ENCODE measurements at regions not wholly inside any gene's neighbourhood (a gene's known extent, or its start where the extent isn't known, plus 50 kb on each side); places are given as distances from the start of the nearest gene placed in this dataset.
"Not testable (repeated sequence)": the region's sequence is repeated elsewhere in the genome, so short reads cannot be mapped to it uniquely, and the experiment has no call there.

DNA sequence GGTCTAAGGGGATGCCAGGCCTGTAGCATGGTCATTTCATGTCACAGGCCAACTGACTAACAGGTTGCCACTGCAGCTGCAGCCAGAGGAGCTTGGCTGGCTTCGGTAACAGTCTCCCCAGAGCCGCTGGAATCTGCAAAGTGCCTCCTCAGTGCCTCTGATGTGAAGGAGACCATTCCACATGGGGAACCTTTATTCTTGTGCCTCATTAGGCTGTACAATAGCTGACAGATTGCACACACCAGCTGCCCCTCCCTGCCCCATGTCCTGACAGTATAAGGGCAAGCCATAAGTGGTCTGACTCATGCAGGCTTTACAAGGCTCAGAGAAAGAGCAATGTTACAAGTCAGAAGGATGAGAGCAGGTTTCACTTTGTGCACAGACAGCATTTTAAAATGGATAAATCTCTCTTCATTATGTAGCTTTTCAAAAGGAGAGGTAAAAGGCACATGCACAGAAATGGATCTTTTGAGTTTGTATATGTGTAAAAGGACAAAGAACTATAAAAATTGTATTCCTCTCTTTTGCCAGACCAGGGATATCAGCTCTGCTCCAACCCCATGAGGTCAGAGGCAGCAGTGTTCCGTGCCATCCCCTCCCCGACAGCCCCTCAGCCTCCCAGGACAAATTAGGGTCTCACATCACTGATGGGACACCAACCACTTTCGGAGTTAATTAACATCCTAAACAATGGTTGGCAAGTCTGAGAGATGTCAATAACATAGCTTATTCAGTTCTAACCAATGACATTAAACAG is 467.8 kb downstream of the TMEM232 start:
- no peak for DNase-seq

DNA sequence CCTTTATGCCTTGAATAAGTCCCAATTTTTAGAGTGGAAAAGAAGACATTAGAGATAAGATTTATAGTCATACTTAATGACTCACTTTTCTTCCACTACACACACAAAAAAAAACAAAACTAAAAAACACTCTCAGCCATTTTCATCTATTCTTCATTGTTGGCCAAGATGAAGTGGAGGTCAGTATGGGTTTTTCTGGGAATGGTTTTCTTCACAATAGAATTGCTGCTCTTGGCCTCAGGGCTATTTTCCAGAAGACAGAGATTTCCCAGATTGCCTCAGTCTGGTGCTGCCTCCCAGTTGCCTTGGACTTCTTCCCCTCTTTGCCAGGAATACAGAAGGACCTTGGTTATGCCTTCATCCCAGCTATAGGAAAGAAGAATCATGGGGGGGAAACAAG is 463.7 kb downstream of the TMEM232 start:
- no peak for DNase-seq

DNA sequence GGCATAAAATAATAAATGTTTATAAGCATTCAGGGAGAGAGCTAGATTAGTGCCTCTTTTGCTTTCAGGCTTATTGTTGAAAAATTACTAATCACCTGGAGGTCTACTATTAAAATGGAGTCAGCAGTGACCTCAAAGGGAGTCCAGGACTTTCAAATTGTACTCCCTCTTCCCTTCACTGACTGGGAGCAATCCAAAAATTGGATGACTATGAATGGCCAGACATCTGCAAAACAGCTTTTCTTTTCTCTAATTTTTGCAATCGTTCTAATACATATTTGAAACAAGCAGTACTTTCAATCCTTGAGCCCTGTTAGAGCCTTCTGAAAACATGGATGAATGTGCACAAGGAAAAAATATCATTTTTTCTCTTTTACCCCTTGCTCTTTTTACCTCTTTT is 461.8 kb downstream of the TMEM232 start:
- no peak for DNase-seq

DNA sequence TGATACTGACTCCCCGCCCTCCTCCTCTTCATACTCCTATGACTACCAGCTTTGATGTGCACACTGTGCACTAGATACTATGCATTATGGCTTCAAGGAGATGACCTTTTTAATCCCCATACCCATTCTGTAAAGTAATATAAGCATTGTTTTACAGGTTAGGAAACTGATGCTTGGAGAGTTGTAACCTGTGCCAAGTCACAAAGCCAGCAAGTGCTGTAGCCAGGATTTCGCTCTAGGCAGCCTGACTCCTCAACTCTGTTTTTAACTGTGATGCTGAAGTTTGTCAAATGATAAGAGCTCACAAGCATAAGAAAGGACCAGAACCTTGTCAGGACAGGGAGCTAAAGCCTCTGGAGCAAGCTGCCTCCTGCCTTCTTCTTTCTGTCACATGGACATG is 461.3 kb downstream of the TMEM232 start:
- DNase-seq = no peak

DNA sequence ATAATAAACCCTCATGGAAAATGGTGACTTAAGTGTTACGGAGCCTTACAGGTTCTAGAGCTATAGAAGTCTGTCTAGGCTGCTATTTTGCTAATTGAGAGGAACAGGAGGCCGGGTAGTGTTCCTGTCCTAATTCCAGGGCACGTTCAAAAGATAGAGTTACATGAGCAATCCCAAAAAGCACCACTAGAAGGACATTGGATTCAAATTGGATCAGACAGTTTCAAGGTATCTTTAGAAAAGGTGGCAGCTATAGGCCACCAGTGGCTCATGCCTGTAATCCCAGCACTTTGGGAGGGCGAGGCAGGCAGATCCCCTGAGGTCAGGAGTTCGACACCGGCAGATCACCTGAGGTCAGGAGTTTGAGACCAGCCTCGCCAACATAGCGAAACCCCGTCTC is 458.8 kb downstream of the TMEM232 start:
- no peak for DNase-seq

DNA sequence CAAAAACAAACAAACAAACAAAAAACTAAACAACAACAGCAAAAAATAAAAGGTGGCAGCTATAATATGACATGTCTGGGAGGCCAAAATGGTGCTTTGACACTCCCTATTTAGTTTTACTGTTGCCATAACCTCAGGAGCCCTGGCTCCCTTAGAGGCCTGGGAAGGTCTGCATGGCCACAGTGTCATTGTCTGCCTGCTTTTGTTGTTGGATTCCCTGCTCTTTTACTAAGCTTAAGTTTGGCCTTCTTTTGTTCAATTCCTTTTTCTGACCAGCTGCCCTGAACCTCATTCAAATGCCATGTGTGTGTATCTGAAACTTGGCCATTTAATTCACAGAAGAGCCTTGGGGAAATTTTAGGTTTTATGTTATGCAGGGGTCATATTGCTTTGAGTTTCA is 458.2 kb downstream of the TMEM232 start:
- DNase-seq = no peak

DNA sequence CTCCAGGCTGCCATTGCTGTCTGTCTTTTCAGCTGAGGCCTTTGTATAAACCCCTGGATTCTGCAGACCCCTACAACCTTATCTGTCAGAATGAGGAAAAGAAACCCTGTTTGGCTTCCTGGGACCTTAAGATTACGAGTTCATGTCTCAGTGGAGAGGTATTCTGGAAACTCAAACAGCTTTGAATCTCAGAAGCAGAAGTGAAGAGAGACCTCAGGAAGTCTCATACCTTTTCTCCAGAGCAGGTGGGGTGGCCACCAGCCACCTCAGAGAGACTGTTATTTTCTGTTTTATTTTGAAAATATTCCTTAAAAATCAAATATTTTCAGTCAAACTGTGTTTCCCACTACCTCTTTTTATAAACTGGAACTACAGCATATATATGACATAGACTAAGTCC is 457.5 kb downstream of the TMEM232 start:
- no peak for DNase-seq

DNA sequence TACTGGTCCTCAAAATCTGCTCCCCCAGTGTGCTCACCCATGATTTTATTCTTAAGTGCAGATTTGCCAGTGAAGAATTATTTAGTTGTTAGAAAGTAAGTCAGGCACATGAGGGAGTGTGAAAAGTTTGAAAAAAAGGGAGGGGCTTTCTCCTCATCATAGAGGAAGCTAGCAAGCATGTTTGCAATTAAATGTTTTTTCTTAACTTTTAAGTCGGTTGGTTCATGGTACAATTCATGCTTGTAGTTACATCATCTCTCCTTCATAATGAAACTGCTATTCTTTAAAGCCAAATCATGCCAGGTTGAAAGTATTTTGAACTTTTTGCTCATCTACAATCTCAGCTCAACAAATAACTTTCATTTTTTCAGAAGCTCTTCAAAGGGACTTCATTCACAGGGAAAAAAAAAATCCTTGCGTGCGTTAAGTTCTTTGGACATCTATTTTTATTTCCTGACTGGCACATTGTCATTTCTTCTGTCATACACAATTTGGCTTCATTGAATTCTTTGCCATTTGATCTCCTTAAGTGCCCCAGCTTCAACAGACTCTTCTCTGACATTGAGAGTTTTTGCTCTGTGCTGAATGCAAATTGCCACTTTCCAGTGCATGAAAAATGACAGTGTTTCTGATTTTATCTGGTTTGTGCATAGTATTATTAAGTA is 456.9 kb downstream of the TMEM232 start:
- no peak for DNase-seq

DNA sequence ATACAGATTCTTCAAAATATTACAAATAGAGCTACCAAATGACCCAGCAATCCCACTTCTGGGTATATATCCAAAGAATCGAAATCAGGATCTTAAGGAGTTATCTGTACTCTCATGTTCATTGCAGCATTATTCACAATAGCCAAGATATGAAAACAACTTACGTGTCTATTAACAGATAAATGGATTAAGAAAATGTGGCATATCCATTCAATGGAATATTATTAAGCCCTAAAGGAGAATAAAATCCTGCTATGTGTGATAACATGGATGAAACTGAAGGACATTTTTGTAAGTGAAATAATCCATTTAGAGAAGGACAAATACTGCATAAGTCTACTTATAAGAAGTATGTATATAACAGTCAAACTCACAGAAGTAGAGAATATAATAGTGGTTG is 450.6 kb downstream of the TMEM232 start:
- no peak for DNase-seq

DNA sequence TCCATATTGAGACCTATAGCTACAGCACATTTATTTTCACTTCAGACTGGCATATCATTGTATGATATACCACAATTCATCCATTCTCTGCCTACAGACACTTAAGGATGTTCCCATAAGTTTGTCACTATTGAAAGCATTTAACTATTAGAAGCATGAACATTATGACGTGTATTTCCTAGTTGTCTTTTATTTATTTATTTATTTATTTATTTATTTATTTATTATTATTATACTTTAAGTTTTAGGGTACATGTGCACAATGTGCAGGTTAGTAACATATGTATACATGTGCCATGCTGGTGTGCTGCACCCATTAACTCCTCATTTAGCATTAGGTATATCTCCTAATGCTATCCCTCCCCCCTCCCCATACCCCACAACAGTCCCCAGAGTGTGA is 448.0 kb downstream of the TMEM232 start:
- DNase-seq = not testable (repeated sequence)

DNA sequence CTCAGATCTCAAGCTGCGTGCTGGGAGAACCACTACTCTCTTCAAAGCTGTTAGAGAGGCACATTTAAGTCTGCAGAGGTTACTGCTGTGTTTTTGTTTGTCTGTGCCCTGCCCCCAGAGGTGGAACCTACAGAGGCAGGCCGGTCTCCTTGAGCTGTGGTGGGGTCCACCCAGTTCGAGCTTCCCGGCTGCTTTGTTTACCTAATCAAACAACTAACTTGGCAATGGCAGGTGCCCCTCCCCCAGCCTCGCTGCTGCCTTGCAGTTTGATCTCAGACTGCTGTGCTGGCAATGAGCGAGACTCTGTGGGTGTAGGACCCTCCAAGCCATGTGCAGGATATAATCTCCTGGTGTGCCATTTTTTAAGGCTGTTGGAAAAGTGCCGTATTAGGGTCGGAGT is 442.4 kb downstream of the TMEM232 start:
- DNase-seq = not testable (repeated sequence)

DNA sequence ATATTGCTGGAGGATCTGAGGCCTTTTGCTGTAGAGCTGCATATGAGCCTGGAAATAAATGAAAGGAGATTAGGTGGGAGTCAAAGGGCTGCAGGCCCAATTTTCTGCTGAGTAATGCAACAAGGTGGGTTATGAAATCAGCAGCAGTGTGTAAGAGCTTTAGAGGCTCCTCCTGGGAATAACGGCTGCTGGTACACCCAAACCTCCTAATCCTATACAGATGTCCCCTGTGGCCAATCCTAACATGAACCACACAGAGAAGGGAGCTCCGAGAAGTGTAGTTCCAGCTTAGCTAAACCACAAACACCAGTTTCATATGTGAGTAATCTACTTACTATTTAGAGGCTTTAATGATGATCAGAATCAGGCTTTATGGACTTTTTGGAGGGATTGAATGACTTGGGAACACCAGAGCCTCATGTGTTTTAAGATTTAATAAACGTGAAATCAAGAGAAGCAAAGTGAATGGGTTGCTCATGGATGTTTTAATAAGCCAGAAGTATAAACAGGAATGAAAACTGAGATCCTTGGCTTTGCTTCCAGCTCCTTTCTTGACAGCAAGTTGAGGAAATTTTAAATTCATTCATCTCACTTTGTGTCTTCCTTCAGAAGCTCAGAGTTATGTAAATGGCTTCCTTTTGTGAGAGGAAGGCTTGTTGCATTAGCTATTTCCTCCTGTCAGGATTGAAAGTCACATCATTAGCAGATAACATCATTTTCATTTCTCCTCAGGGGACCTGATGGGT is 437.5 kb downstream of the TMEM232 start:
- DNase-seq = no peak

DNA sequence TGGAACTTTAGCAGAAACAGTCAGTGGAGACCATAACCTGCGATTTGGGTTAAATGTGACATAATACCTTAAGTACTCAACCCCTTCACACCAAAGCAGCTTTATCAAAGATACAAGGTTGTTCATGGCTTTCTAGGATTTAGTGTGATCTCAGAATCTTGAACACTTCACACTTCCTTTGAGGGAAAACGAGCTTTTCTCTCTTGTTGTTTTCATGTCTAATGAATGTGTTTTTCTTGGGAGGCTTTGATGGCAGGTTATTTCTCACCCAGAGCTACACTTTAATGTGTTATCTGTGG is 437.0 kb downstream of the TMEM232 start:
- DNase-seq = no peak

DNA sequence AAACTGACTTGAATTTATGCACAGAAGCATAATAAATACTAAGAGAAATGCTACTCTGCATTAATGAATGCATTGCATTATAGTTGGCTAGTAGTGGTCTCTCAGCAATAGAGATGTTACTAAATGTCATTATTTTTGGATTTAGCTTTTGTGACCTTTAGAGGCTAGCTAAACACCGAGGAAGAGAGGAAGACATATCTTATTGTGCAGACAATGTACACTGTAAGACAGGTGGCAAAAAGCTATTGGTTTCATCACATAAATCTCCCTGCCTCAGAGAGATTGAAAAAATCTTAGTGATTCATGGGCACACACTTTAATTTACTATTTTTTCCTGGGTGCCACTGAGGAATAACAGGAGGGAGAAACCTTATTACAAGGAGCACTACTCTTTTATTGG is 435.9 kb downstream of the TMEM232 start:
- DNase-seq = no peak

DNA sequence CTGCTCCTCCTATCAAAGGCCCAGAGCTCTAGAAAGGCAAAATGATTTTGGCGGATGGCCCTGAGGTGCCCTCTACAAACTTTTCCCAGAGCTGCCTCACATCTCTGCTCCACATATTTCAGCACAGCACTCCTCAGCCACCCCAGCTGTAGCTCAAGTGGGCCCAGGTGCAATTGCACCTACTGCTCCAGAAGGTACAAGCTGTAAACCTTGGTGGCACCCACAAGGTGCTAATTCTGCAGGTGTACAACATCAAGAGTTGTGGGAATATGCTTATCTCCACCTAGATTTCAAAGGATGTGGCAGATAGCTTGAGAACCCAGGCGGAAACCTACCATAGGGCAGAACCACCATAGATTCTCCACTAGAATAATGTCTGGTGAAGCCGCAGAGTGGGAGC is 432.2 kb downstream of the TMEM232 start:
- no peak for DNase-seq

DNA sequence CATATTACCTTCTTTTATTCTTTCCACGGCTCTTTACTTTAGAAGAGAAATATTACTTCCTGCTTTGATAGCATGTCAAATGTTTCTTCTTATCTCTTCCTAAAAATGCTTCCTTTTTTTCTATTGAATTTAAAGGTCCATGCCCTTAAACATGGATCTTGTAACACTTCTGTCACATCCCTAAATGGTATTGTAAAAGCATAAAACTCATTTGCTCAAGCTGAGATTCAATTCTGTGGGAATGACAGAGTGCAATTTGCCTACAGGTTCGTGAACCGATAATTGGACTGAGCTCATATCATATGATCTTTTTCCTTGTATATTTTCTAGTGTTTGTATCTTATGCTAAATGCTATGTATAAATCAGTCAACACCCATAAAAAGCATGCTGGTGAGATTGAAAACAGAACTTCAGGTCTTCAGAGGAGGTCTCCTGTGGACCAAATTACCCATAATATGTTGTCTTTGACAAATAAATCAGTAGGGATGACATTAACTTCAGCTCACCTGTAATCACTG is 429.3 kb downstream of the TMEM232 start:
- DNase-seq = no peak

DNA sequence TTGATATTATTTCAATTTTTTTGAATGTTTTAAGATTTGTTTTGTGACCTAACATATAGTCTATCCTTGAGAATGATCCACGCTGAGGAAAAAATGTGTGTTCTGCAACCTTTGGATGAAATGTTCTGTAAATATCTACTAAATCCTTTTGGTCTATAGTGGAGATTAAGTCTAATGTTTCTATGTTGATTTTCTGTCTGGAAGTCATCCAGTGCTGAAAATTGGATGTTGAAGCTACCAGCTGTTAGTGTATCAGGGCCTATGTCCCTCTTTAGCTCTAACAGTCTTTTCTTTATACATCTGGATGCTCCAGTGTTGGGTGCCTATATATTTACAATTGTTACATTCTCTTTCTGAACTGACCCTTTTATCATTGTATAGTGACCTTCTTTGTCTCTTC is 422.3 kb downstream of the TMEM232 start:
- no peak for DNase-seq

DNA sequence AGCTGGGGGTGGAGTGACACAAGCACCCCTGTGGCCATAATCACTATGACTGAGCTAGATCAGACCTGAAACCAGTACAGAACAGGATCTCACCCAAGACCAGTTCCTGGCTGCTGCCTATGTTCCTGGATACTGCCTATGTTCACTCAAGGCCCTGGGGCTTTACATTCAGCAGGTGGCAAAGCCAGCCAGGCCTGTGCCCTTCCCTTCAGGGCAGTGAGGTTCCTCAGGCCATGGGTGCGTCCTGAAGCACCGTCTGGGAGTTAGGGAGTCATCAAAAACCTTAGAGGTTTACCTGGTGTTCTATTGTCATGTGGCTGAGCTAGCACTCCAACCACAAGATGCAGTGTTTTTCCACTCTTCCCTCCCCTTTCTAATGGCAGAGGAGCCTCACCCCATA is 419.8 kb downstream of the TMEM232 start:
- no peak for DNase-seq

DNA sequence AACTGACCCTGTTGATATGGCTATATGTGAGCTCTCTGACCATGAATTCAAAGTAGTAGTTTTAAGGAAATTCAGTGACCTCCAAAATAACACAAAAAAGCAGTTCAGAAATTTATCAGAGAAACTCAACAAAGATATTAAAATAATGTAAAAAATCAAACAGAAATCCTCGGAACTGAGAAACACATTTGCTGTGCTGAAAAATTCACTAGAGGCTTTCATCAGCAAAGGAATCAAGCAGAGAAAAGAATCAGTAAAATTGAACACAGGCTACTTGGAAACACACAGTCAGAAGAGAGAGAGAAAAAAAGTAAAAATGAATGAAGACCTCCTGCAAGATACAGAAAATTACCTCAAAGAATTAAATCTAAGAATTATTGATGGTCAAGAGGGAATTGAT is 417.2 kb downstream of the TMEM232 start:
- DNase-seq = no peak

DNA sequence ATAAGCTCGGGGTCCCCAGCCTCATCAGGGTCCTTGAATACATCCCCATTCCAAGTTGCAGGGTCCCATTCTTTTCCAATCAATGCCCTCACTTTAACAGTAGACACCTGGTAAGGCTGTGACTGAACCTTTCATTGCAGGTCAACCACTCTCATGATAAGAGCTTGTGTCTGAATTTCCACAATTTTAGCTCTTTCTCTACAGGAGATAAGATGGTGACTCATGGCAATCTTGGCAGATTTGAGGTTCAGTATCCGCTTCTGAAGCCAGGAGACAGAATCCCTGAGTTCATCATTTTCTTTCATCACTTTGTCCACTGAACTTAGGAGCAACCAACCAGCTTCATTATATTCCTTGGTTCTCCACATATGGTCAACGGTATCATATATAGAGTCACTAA is 409.9 kb downstream of the TMEM232 start:
- DNase-seq = not testable (repeated sequence)

DNA sequence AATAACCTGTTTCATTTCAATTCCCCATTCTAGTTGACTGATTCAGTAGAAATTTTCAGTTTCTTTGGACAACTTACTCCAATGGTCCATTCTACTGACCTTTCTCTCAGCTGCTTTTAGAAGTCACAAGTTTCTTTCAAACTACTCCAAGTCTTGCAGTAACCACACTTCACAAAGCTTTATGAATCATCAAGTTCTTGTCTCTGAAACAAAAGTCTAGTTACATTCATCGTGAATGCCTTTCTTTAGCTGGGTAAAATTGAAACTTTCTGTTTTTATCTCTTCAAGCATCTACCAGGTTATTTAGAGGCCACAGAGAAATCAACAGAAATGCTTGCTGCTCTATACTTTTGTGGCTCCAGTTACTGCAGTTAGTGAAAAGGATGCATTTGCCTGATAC is 405.4 kb downstream of the TMEM232 start:
- no peak for DNase-seq

DNA sequence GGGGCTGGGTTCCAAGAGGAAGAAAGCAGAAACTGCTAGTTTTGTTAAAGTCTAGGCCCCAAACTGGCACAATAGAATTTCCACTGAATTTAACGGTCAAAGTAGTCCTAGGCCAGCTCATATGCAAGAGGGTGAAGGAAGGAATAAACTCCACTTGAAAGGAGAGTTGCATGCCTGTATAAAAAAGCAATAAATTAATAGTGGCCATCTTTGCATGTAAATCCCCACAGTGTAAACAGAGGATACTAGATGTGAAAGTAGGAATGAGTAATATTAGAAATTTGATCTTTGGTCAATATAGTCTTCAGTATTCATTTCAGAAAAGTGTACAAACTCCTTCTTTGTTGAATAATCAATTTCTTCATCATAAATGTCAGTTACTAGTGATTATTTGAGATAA is 403.1 kb downstream of the TMEM232 start:
- DNase-seq = no peak

DNA sequence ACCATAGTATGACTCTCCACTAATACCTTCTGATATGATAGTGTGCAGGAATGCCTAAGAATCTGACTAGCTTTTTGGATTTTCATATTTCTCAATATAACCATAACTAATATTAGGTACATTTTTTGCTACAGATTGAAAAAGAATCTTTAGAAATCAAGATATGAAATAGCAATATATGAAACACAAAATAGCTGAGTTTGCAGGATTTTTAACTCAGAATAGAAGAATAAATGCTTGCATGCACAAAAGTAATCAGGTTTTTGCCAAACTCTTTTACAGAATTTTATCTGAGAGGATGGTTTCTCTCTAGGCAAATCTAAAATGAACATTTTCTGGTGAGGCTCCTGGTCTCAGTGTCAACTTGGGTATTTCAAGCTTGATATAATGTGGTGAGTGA is 402.6 kb downstream of the TMEM232 start:
- no peak for DNase-seq

DNA sequence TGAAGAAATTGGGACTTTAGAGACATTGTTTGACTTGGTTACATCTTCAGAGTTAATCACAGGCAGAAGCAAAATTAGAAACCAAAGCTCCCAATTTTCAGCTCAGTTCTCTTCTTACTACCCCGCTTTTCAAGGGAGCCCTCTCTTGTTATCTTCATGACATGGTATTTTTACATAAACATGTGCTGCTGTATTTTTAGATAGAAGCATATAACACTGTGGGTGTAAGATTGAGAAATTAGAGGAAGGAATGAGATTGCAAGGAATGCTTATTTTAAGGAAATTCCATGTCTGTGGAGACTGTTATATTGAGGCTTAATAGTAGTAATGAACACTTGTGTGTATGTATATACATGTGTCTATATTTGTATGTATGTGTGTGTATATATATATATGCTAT is 401.6 kb downstream of the TMEM232 start:
- DNase-seq = no peak
